HEK293T (cell line): ENCODE measurements at regions not wholly inside any gene's neighbourhood (a gene's known extent, or its start where the extent isn't known, plus 50 kb on each side); places are given as distances from the start of the nearest gene placed in this dataset.

Experiments used
- ARNT ChIP-seq: fragments of 450-650 bp; IDR thresholded peaks from 2 replicates; pipeline ENCODE4 v1.6.1; 2017; ENCODE audit warnings: mild to moderate bottlenecking
- BHLHE40 ChIP-seq: fragments of 450-650 bp; IDR thresholded peaks from 2 replicates; pipeline ENCODE4 v1.6.1; 2016; ENCODE audit warnings: mild to moderate bottlenecking, moderate library complexity, borderline replicate concordance
- CTBP1 ChIP-seq: fragments of 450-650 bp; IDR thresholded peaks from 2 replicates; pipeline ENCODE4 v1.6.1; 2016; ENCODE audit warnings: borderline replicate concordance
- ELF4 ChIP-seq: fragments of 450-650 bp; IDR thresholded peaks from 2 replicates; pipeline ENCODE4 v1.6.1; 2017; ENCODE audit warnings: antibody characterized with exemption
- FOXM1 ChIP-seq: fragments of 450-650 bp; IDR thresholded peaks from 2 replicates; pipeline ENCODE4 v1.6.1; 2017; ENCODE audit warnings: mild to moderate bottlenecking, borderline replicate concordance
- LEF1 ChIP-seq: fragments of 450-650 bp; IDR thresholded peaks from 2 replicates; pipeline ENCODE4 v1.6.1; 2017; ENCODE audit warnings: mild to moderate bottlenecking, borderline replicate concordance
- SP1 ChIP-seq: fragments of 450-650 bp; IDR thresholded peaks from 2 replicates; pipeline ENCODE4 v1.6.1; 2017
- SUZ12 ChIP-seq: fragments of 450-650 bp; IDR thresholded peaks from 2 replicates; pipeline ENCODE4 v1.6.1; 2016; ENCODE audit warnings: mild to moderate bottlenecking
- ZNF384 ChIP-seq: fragments of 450-650 bp; IDR thresholded peaks from 2 replicates; pipeline ENCODE4 v1.6.1; 2016
- TF ChIP-seq, protein P1 (sequence below): fragments of 450-650 bp; IDR thresholded peaks from 2 replicates; pipeline ENCODE4 v1.6.1; 2016

DNA sequence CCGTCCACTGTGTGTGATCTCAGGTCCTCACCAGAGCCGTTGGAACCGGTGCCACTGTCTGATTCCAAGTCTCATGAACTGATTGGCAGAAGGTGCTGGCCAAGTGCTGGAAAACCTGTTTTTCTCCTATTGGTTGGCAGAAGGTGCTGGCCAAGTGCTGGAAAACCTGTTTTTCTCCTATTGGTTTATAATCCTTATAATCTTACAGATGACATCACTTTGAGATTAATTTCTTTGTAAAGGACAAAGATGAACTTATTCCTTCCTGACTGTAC, 1106.3 kb downstream of the BRD1 start:
- no peak for TF ChIP-seq FOXM1
- TF ChIP-seq ARNT, result no peak
- TF ChIP-seq, protein P1, sequence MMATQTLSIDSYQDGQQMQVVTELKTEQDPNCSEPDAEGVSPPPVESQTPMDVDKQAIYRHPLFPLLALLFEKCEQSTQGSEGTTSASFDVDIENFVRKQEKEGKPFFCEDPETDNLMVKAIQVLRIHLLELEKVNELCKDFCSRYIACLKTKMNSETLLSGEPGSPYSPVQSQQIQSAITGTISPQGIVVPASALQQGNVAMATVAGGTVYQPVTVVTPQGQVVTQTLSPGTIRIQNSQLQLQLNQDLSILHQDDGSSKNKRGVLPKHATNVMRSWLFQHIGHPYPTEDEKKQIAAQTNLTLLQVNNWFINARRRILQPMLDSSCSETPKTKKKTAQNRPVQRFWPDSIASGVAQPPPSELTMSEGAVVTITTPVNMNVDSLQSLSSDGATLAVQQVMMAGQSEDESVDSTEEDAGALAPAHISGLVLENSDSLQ, result no peak
- TF ChIP-seq SUZ12, result no peak
- TF ChIP-seq ELF4, result no peak
- no peak for TF ChIP-seq SP1
- no peak for TF ChIP-seq ZNF384
- TF ChIP-seq BHLHE40, result no peak
- no peak for TF ChIP-seq CTBP1
- TF ChIP-seq LEF1, result no peak
